H1 (cell line): ENCODE measurements at regions not wholly inside any gene's neighbourhood (a gene's known extent, or its start where the extent isn't known, plus 50 kb on each side); places are given as distances from the start of the nearest gene placed in this dataset.

Experiments
- BRCA1 ChIP-seq: IDR thresholded peaks from 2 replicates; pipeline ENCODE4 v1.6.1; 2012; ENCODE audit warnings: low read depth, low read length, improper control_type of control experiment
- EP300 ChIP-seq, 2 experiments: IDR thresholded peaks; 1 replicate in 1 of 2; 2 replicates in 1 of 2; pipeline ENCODE4 v1.6.1; 2011 to 2012; ENCODE audit warnings: low read depth in 2 of 2, low read length in 2 of 2, mild to moderate bottlenecking in 2 of 2, borderline replicate concordance in 1 of 2, inconsistent platforms in 1 of 2, moderate library complexity in 1 of 2
- GABPA ChIP-seq: IDR thresholded peaks from 2 replicates; pipeline ENCODE4 v1.6.1; 2011; ENCODE audit warnings: mild to moderate bottlenecking, low read length, moderate library complexity, borderline replicate concordance; ENCODE audit not compliant: insufficient read depth
- RFX5 ChIP-seq: IDR thresholded peaks from 2 replicates; pipeline ENCODE4 v1.6.1; 2011; ENCODE audit warnings: low read depth, low read length, improper control_type of control experiment, borderline replicate concordance

GRCh38 chr5:39826051-39826450 is 401.3 kb upstream of the DAB2 start (continued):
- TF ChIP-seq GABPA: no peak
- no peak for TF ChIP-seq EP300 (IDR thresholded peaks at IDR 0.05; ENCODE audit: borderline replicate concordance in 1 of 2, low read depth in 2 of 2, low read length in 2 of 2)
- TF ChIP-seq BRCA1: no peak
- TF ChIP-seq RFX5: no peak
- TF ChIP-seq, all 59 proteins: peak for 0
